H1 (cell line): ENCODE measurements at regions not wholly inside any gene's neighbourhood (a gene's known extent, or its start where the extent isn't known, plus 50 kb on each side); places are given as distances from the start of the nearest gene placed in this dataset.

Source experiments
- CTCF ChIA-PET: fragments of 300-600 bp; sonication (Branson Sonifier 250); formaldehyde crosslinking; loops from one replicate; lab custom pipeline; 2021; ENCODE audit not compliant: partially characterized antibody; lab: Charles Lee
- POLR2A ChIA-PET: fragments of 300-600 bp; sonication (Branson Sonifier 250); formaldehyde crosslinking; loops from one replicate; lab custom pipeline; 2021; ENCODE audit warnings: inconsistent platforms; ENCODE audit not compliant: partially characterized antibody; lab: Charles Lee
- DNase-seq, 2 experiments: peaks; one replicate each; pipeline versions ENCODE4 v3.0.0 to v3.0.0-alpha.2; 2010 to 2022; ENCODE audit warnings: low spot score in 2 of 2, low read depth in 1 of 2, mixed read lengths in 1 of 2
- FAIRE-seq: peaks from 2 replicates; lab custom pipeline; 2011; peaks lifted over from hg19 to GRCh38; lab: Jason Lieb, UNC
- H2AFZ ChIP-seq: 2 replicates; pipeline ENCODE4 v1.8.1; 2012; ENCODE audit warnings: low read length, inconsistent platforms
- H2AK5ac ChIP-seq: 2 replicates; pipeline ENCODE4 v1.6.1; 2013; ENCODE audit warnings: low read depth, low read length
- H2BK120ac ChIP-seq: replicated peaks from 2 replicates; pipeline ENCODE3; 2013; ENCODE audit warnings: low read depth, low read length, inconsistent platforms
- H2BK12ac ChIP-seq: 2 replicates; pipeline ENCODE4 v1.6.1; 2013; ENCODE audit warnings: low read depth, low read length
- H2BK15ac ChIP-seq: 2 replicates; pipeline ENCODE4 v1.6.1; 2013; ENCODE audit warnings: low read length
- H2BK20ac ChIP-seq: 2 replicates; pipeline ENCODE4 v1.6.1; 2013; ENCODE audit warnings: low read length
- H2BK5ac ChIP-seq: 2 replicates; pipeline ENCODE4 v1.6.1; 2013; ENCODE audit warnings: low read depth, low read length
- H3K14ac ChIP-seq: 2 replicates; pipeline ENCODE4 v1.6.1; 2013; ENCODE audit warnings: inconsistent platforms; ENCODE audit not compliant: insufficient read length
- H3K18ac ChIP-seq: 2 replicates; pipeline ENCODE4 v1.6.1; 2013; ENCODE audit warnings: low read length; ENCODE audit errors: extremely low read depth
- H3K23ac ChIP-seq: 2 replicates; pipeline ENCODE4 v1.6.1; 2013; ENCODE audit warnings: inconsistent platforms; ENCODE audit not compliant: insufficient read length
- H3K23me2 ChIP-seq: 2 replicates; pipeline ENCODE4 v1.6.1; 2013; ENCODE audit warnings: low read depth, low read length
- H3K27ac ChIP-seq: 2 replicates; pipeline ENCODE4 v1.6.1; 2011; ENCODE audit warnings: low read depth, low read length, inconsistent platforms
- H3K27me3 ChIP-seq, 4 experiments: replicated peaks in 1 of 4; 1 replicate in 1 of 4; 2 replicates in 3 of 4; pipeline versions ENCODE4 v1.6.1 to v1.8.1; 2011 to 2013; ENCODE audit warnings: low read length in 3 of 4, mild to moderate bottlenecking in 3 of 4, inconsistent platforms in 2 of 4, mixed read lengths in 2 of 4, moderate library complexity in 1 of 4; ENCODE audit not compliant: control insufficient read depth in 3 of 4, insufficient read depth in 3 of 4; ENCODE audit errors: extremely low read depth in 1 of 4
- H3K36me3 ChIP-seq, 4 experiments: 2 replicates each; pipeline versions ENCODE4 v1.6.1 to v1.8.1; 2011 to 2013; ENCODE audit warnings: mild to moderate bottlenecking in 4 of 4, low read length in 3 of 4, moderate library complexity in 2 of 4, control low read depth in 1 of 4, inconsistent platforms in 1 of 4; ENCODE audit not compliant: insufficient read depth in 4 of 4, control insufficient read depth in 2 of 4
- H3K4ac ChIP-seq: replicated peaks from 2 replicates; pipeline ENCODE3; 2013; ENCODE audit warnings: low read length, low read depth, mixed read lengths, inconsistent platforms; ENCODE audit not compliant: insufficient read length
- H3K4me1 ChIP-seq, 4 experiments: replicated peaks in 1 of 4; 1 replicate in 1 of 4; 2 replicates in 3 of 4; pipeline versions ENCODE4 v1.6.1 to v1.8.1; 2011 to 2013; ENCODE audit warnings: low read length in 3 of 4, inconsistent platforms in 2 of 4, mixed read lengths in 1 of 4; ENCODE audit not compliant: insufficient read depth in 4 of 4, control insufficient read depth in 3 of 4
- H3K4me2 ChIP-seq, 2 experiments: 2 replicates each; pipeline versions ENCODE4 v1.6.1 to v1.8.1; 2011 to 2013; ENCODE audit warnings: low read depth in 2 of 2, low read length in 2 of 2, control low read depth in 1 of 2, inconsistent platforms in 1 of 2, mild to moderate bottlenecking in 1 of 2; ENCODE audit not compliant: insufficient read depth in 1 of 2
- H3K4me3 ChIP-seq, 4 experiments: fragments of 200-600, 300-600 bp in 1 of 4; sonication (generic), shearing (Covaris generic), sonication (Bioruptor Twin) in 1 of 4; 2 replicates each; pipeline versions ENCODE4 v1.5.1 to v1.8.1; 2011 to 2016; ENCODE audit warnings: low read length in 4 of 4, low read depth in 3 of 4, control low read depth in 2 of 4, inconsistent platforms in 2 of 4, mild to moderate bottlenecking in 2 of 4, mixed read lengths in 1 of 4, moderate library complexity in 1 of 4; ENCODE audit not compliant: insufficient read depth in 2 of 4; ENCODE audit errors: extremely low read depth in 1 of 4
- H3K56ac ChIP-seq: replicated peaks from 2 replicates; pipeline ENCODE3; 2013; ENCODE audit warnings: low read depth, mild to moderate bottlenecking, mixed read lengths, low read length, inconsistent platforms; ENCODE audit not compliant: insufficient read length
- H3K79me1 ChIP-seq: 2 replicates; pipeline ENCODE4 v1.6.1; 2013; ENCODE audit warnings: low read depth, low read length, control low read depth
- H3K79me2 ChIP-seq, 2 experiments: 2 replicates each; pipeline versions ENCODE4 v1.6.1 to v1.8.1; 2012 to 2013; ENCODE audit warnings: low read length in 2 of 2, mild to moderate bottlenecking in 2 of 2, inconsistent platforms in 1 of 2; ENCODE audit not compliant: insufficient read depth in 2 of 2, control insufficient read depth in 1 of 2
- H3K9ac ChIP-seq, 4 experiments: replicated peaks in 1 of 4; 1 replicate in 1 of 4; 2 replicates in 3 of 4; pipeline versions ENCODE4 v1.6.1 to v1.8.1; 2011 to 2013; ENCODE audit warnings: low read depth in 3 of 4, low read length in 3 of 4, control low read depth in 2 of 4, mild to moderate bottlenecking in 2 of 4, moderate library complexity in 2 of 4, inconsistent platforms in 1 of 4; ENCODE audit errors: extremely low read depth in 1 of 4
- H3K9me3 ChIP-seq, 2 experiments: 2 replicates each; pipeline versions ENCODE4 v1.6.1 to v1.8.1; 2012 to 2013; ENCODE audit warnings: mild to moderate bottlenecking in 2 of 2, moderate library complexity in 2 of 2, control low read depth in 1 of 2, inconsistent platforms in 1 of 2, low read depth in 1 of 2, low read length in 1 of 2, mixed read lengths in 1 of 2; ENCODE audit not compliant: insufficient read depth in 2 of 2
- H4K20me1 ChIP-seq, 2 experiments: replicated peaks in 1 of 2; 2 replicates each; pipeline versions ENCODE3 to v1.8.1; 2011 to 2013; ENCODE audit warnings: inconsistent platforms in 2 of 2, low read length in 2 of 2, mild to moderate bottlenecking in 1 of 2; ENCODE audit not compliant: insufficient read depth in 2 of 2, control insufficient read depth in 1 of 2
- H4K5ac ChIP-seq: 2 replicates; pipeline ENCODE4 v1.6.1; 2013; ENCODE audit warnings: low read length, low read depth, mixed read lengths, inconsistent platforms; ENCODE audit not compliant: insufficient read length
- H4K8ac ChIP-seq: 2 replicates; pipeline ENCODE4 v1.8.0; 2013; ENCODE audit warnings: mild to moderate bottlenecking, moderate library complexity, low read length, inconsistent platforms; ENCODE audit not compliant: insufficient read depth; ENCODE audit errors: extremely low read depth
- H4K91ac ChIP-seq: replicated peaks from 2 replicates; pipeline ENCODE3; 2013; ENCODE audit warnings: low read length, mixed read lengths, inconsistent platforms; ENCODE audit not compliant: insufficient read length
- CEBPB ChIP-seq: IDR thresholded peaks from 2 replicates; pipeline ENCODE4 v1.6.1; 2012; ENCODE audit warnings: low read depth, low read length
- CHD2 ChIP-seq: IDR thresholded peaks from 2 replicates; pipeline ENCODE4 v1.6.1; 2012; ENCODE audit warnings: low read length, improper control_type of control experiment
- EZH2 ChIP-seq: fragments of 200-600 bp; sonication (generic); IDR thresholded peaks from 2 replicates; pipeline ENCODE4 v1.7.1; 2012; ENCODE audit warnings: low read depth, mild to moderate bottlenecking, moderate library complexity, low read length, inconsistent platforms; ENCODE audit not compliant: severe bottlenecking
- HDAC6 ChIP-seq: IDR thresholded peaks from one replicate; pipeline ENCODE4 v1.7.1; 2012; ENCODE audit warnings: low read depth, mild to moderate bottlenecking, inconsistent platforms, low read length, moderate library complexity
- PHF8 ChIP-seq: fragments of 200-600 bp; sonication (generic); conservative IDR thresholded peaks from 2 replicates; pipeline ENCODE4 v1.7.1; 2012; ENCODE audit warnings: low read depth, mild to moderate bottlenecking, inconsistent platforms, low read length, moderate library complexity
- SIN3A ChIP-seq, 2 experiments: IDR thresholded peaks in 1 of 2; conservative IDR thresholded peaks in 1 of 2; 2 replicates each; pipeline ENCODE4 v1.6.1; 2011 to 2012; ENCODE audit warnings: low read length in 2 of 2, improper control_type of control experiment in 1 of 2, low read depth in 1 of 2, mild to moderate bottlenecking in 1 of 2
- SP1 ChIP-seq: IDR thresholded peaks from 2 replicates; pipeline ENCODE4 v1.6.1; 2011; ENCODE audit warnings: low read depth, low read length
- WGBS, 2 experiments: shearing (Covaris generic) in 1 of 2; methylation state at CpG; one replicate each; pipeline versions ENCODE4 v1.1.6 to v1.1.7; 2013 to 2015; ENCODE audit warnings: low lambda C conversion rate in 2 of 2, mixed read lengths in 2 of 2, inconsistent platforms in 1 of 2, low coverage in 1 of 2, missing lambda C conversion rate in 1 of 2; ENCODE audit not compliant: insufficient replicate concordance in 2 of 2, insufficient coverage in 1 of 2, insufficient read length in 1 of 2; ENCODE audit errors: extremely low coverage in 1 of 2, missing lambda C conversion rate in 1 of 2; 5-methylcytosine and 5-hydroxymethylcytosine counted together
- TF ChIP-seq, protein P1 (sequence below): IDR thresholded peaks from 2 replicates; pipeline ENCODE4 v1.6.1; 2012; ENCODE audit warnings: low read length, inconsistent platforms

GRCh38 chr1:105436589-105437259 is 1619.8 kb upstream of the PRMT6 start:
- ChIA-PET CTCF (no interaction called here), POLR2A (no interaction called here)
- H3K18ac ChIP-seq: no peak overlapping the region
- H3K27ac ChIP-seq: no peak overlapping the region
- no peaks in the 10 kb centered on the region for H3K79me1 ChIP-seq
- no peak overlapping the region for H2BK12ac ChIP-seq
- no peaks in the 10 kb centered on the region for H3K9me3 ChIP-seq
- H2BK15ac ChIP-seq: no peak overlapping the region
- no peak overlapping the region for H2BK120ac ChIP-seq
- no peak overlapping the region for H4K91ac ChIP-seq
- H4K5ac ChIP-seq: no peak overlapping the region
- no peaks in the 10 kb centered on the region for H3K36me3 ChIP-seq
- H2AK5ac ChIP-seq: no peak overlapping the region
- no peak overlapping the region for H3K56ac ChIP-seq
- no peak overlapping the region for H3K23ac ChIP-seq
- TF ChIP-seq PHF8 (no peak), SP1 (no peak), HDAC6 (no peak), EZH2 (no peak), CEBPB (no peak), CHD2 (no peak), SIN3A (conservative IDR thresholded peaks at IDR 0.05 in 1 of 2, IDR thresholded peaks at IDR 0.05 in 1 of 2; ENCODE audit: low read depth in 1 of 2, low read length in 2 of 2) (no peak)
- TF ChIP-seq, protein P1, sequence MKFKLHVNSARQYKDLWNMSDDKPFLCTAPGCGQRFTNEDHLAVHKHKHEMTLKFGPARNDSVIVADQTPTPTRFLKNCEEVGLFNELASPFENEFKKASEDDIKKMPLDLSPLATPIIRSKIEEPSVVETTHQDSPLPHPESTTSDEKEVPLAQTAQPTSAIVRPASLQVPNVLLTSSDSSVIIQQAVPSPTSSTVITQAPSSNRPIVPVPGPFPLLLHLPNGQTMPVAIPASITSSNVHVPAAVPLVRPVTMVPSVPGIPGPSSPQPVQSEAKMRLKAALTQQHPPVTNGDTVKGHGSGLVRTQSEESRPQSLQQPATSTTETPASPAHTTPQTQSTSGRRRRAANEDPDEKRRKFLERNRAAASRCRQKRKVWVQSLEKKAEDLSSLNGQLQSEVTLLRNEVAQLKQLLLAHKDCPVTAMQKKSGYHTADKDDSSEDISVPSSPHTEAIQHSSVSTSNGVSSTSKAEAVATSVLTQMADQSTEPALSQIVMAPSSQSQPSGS: no peak
- no peaks in the 10 kb centered on the region for H3K23me2 ChIP-seq
- H2BK20ac ChIP-seq: no peak overlapping the region
- DNase-seq (no peak), FAIRE-seq (no peak)
- no peak overlapping the region for H3K4me3 ChIP-seq
- H3K4me2 ChIP-seq: no peak overlapping the region
- no peak overlapping the region; the same call in 1 of the 2 replicates for H4K8ac ChIP-seq
- no peak overlapping the region for H2AFZ ChIP-seq
- H3K14ac ChIP-seq: no peak overlapping the region
- no peak overlapping the region for H2BK5ac ChIP-seq
- no peak overlapping the region for H3K9ac ChIP-seq
- H3K27me3 ChIP-seq: no peaks in the 10 kb centered on the region
- H3K4ac ChIP-seq: no peak overlapping the region
- WGBS, 2 experiments: 93% methylated on average over 7 of the region's 7 CpGs; no CpG with 5 or more reads in 1 of the 2 experiments
- no peaks in the 10 kb centered on the region for H3K4me1 ChIP-seq
- no peaks in the 10 kb centered on the region for H3K79me2 ChIP-seq
- no peaks in the 10 kb centered on the region for H4K20me1 ChIP-seq
